Stomach (tissue), 8 donors: ENCODE measurements at regions not wholly inside any gene's neighbourhood (a gene's known extent, or its start where the extent isn't known, plus 50 kb on each side); places are given as distances from the start of the nearest gene placed in this dataset.

Experiments
- DNase-seq, 2 donors: peaks; one replicate each; pipeline versions ENCODE4 v3.0.0 to v3.0.0-alpha.2; 2013 to 2019
- H3K27ac ChIP-seq, 5 donors: fragments of 200-600 bp in 4 of 5; sonication (generic) in 4 of 5; one replicate each; pipeline ENCODE4 v1.5.1; 2013 to 2019; ENCODE audit warnings: mild to moderate bottlenecking in 1 of 5, moderate library complexity in 1 of 5
- H3K27me3 ChIP-seq, 3 donors: fragments of 200-600 bp; sonication (generic); one replicate each; pipeline ENCODE4 v1.5.1; 2017 to 2019; ENCODE audit warnings: mixed run types in 1 of 3
- H3K36me3 ChIP-seq, 4 donors: fragments of 200-600 bp; sonication (generic); 1 replicate in 3 of 4; 2 replicates in 1 of 4; pipeline ENCODE4 v1.5.1; 2016 to 2019
- H3K4me1 ChIP-seq, 4 donors: fragments of 200-600 bp; sonication (generic); one replicate each; pipeline ENCODE4 v1.5.1; 2016 to 2019
- H3K4me3 ChIP-seq, 4 donors: fragments of 200-600 bp; sonication (generic) in 3 of 4; one replicate each; pipeline ENCODE4 v1.5.1; 2016 to 2019; ENCODE audit warnings: mild to moderate bottlenecking in 1 of 4
- H3K9me3 ChIP-seq, 4 donors: fragments of 200-600 bp; sonication (generic); one replicate each; pipeline ENCODE4 v1.5.1; 2016 to 2019
- EP300 ChIP-seq: sonication (generic); formaldehyde crosslinking; IDR thresholded peaks from one replicate; pipeline ENCODE4 v1.6.1; 2017; ENCODE audit warnings: antibody characterized with exemption
- POLR2A ChIP-seq, 4 donors: fragments of 450-650 bp; IDR thresholded peaks; one replicate each; pipeline ENCODE4 v1.6.1; 2016; ENCODE audit warnings: antibody characterized with exemption in 4 of 4, control low read depth in 2 of 4, mild to moderate bottlenecking in 1 of 4, moderate library complexity in 1 of 4
- POLR2AphosphoS5 ChIP-seq, 3 donors: sonication (generic); formaldehyde crosslinking; IDR thresholded peaks; one replicate each; pipeline ENCODE4 v1.6.1; 2016; ENCODE audit warnings: antibody characterized with exemption in 3 of 3
- WGBS, 5 donors: extraction: QIAGEN DNeasy Blood & Tissue Kit in 3 of 5; methylation state at CpG; one replicate each; pipeline versions ENCODE4 v1.1.5 to v1.1.7; 2013 to 2018; 5-methylcytosine and 5-hydroxymethylcytosine counted together
- intact Hi-C: fragments of 100-400 bp; cut with DNase I; formaldehyde crosslinking; loops from one replicate; pipeline ENCODE4 v1.15.1; 2023; ENCODE audit warnings: low total_unique reads
- TF ChIP-seq, protein P1 (sequence below), 7 experiments: fragments of 450-650 bp in 4 of 7; fragments of 200-600 bp in 3 of 7; sonication (generic) in 3 of 7; IDR thresholded peaks; one replicate each; pipeline ENCODE4 v1.5.1; 2016 to 2019; ENCODE audit warnings: antibody characterized with exemption in 7 of 7, control low read depth in 2 of 7, mild to moderate bottlenecking in 1 of 7
- donor health status: healthy with polysubstance abuse.
- donor health status: Bipolar disorder and iron deficiency.
- donor health status: healthy.

DNA sequence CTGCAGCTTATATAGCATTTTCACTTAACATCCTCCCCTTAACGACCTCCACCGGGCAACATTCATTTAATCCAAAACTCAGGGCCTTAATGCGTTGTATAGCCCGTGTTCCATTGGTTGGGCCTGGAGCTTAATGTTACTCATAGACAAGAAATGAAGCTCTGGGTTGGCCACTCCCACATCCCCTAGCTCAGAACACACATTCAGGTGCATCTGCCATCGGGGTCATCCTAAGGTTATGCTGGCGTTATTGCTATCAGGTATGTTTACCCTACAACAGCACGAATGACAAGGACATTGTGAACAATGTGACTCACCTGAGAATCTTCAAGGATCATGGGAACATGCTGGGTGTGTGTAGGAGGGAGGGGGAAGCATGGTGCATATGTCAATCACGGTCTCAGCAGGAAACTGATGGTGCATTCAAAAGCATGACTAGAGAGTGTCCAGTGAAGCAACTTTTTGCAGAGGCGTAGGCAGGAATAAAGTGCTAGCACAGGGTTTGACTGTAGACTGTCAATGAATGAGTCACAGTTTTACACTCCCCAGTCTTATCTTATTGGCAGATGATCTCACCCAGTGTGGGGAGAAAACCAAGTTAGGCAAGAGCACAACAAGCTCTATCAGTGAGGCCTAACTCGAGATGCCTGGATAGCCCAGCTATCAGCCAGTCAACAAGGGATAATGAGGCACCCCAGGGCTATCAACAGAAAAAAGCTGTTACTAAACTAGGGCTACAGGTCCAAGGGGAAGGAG is 402.1 kb upstream of the MCTP2 start:
- peak in 1 of 2 donors; percentile 24 for DNase-seq
- no peaks in the 10 kb centered on the region for H3K36me3 ChIP-seq
- 65 to 79% (median 67%) methylated on average over 10 of the region's 10 CpGs for WGBS, 5 donors
- TF ChIP-seq, protein P1, sequence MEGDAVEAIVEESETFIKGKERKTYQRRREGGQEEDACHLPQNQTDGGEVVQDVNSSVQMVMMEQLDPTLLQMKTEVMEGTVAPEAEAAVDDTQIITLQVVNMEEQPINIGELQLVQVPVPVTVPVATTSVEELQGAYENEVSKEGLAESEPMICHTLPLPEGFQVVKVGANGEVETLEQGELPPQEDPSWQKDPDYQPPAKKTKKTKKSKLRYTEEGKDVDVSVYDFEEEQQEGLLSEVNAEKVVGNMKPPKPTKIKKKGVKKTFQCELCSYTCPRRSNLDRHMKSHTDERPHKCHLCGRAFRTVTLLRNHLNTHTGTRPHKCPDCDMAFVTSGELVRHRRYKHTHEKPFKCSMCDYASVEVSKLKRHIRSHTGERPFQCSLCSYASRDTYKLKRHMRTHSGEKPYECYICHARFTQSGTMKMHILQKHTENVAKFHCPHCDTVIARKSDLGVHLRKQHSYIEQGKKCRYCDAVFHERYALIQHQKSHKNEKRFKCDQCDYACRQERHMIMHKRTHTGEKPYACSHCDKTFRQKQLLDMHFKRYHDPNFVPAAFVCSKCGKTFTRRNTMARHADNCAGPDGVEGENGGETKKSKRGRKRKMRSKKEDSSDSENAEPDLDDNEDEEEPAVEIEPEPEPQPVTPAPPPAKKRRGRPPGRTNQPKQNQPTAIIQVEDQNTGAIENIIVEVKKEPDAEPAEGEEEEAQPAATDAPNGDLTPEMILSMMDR (IDR thresholded peaks at IDR 0.05) = no peak
- TF ChIP-seq POLR2A (IDR thresholded peaks at IDR 0.05) = no peak
- no peak for TF ChIP-seq POLR2AphosphoS5 (IDR thresholded peaks at IDR 0.05)
- intact Hi-C loops = no loop called here
- H3K4me3 ChIP-seq = no peak overlapping the region
- H3K9me3 ChIP-seq = no peaks in the 10 kb centered on the region
- H3K27ac ChIP-seq = no peak overlapping the region
- no peaks in the 10 kb centered on the region for H3K27me3 ChIP-seq
- no peaks in the 10 kb centered on the region for H3K4me1 ChIP-seq

DNA sequence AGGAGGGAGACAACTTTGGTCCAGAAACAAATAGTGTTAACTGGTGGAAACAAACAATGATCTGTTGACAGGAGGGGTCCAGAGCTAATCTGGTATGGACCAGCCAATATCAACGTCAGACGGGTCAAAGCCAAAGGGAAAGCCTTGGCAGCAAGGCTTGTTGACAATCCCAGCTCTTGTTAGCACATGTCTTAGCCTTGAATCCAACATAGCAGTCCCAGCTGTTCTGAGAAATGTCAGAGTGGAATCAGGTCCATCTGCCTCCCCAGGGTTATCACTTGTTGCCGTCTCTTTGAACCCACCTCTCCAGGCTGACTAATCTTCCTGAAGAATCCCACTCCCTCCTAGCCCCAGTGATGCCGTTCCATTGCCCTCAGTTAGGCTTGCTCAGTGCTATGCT is 404.6 kb upstream of the MCTP2 start:
- peak in 1 of 2 donors; percentile 49 for DNase-seq
- Histone ChIP-seq H3K9me3 (no peaks in the 10 kb centered on the region), H3K36me3 (no peaks in the 10 kb centered on the region), H3K4me1 (no peaks in the 10 kb centered on the region), H3K27me3 (no peaks in the 10 kb centered on the region), H3K4me3 (no peak overlapping the region), H3K27ac (no peak overlapping the region)
- 30 to 45% (median 40%) methylated on average over 4 of the region's 4 CpGs for WGBS, 5 donors
- TF ChIP-seq POLR2A (IDR thresholded peaks at IDR 0.05) (no peak), POLR2AphosphoS5 (IDR thresholded peaks at IDR 0.05) (no peak), EP300 (no peak)
- TF ChIP-seq, protein P1 (IDR thresholded peaks at IDR 0.05) = no peak
- intact Hi-C loops = no loop called here

DNA sequence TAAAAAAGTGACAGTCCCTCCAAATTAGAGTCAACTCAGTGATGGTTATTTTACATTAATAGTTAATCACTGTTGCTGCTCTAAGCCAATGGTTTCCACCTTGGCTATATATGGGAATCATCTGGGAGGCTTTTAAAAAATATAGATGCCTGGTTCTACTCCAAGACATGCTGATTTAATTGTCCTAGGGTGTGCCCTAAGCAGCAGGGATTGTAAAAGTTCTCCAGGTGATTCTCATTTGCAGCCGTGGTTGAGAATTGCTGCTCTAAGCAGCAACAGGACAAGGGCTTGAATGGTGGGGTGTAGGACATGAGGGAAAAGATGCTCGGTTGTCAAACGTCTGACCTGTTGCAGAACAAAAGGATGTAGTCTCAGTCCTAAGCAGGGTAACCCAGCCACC is 405.1 kb upstream of the MCTP2 start:
- no peak overlapping the region for H3K27ac ChIP-seq
- intact Hi-C loops = no loop called here
- TF ChIP-seq POLR2A (IDR thresholded peaks at IDR 0.05) (no peak), POLR2AphosphoS5 (IDR thresholded peaks at IDR 0.05) (no peak), EP300 (no peak)
- TF ChIP-seq, protein P1 (IDR thresholded peaks at IDR 0.05) = no peak

DNA sequence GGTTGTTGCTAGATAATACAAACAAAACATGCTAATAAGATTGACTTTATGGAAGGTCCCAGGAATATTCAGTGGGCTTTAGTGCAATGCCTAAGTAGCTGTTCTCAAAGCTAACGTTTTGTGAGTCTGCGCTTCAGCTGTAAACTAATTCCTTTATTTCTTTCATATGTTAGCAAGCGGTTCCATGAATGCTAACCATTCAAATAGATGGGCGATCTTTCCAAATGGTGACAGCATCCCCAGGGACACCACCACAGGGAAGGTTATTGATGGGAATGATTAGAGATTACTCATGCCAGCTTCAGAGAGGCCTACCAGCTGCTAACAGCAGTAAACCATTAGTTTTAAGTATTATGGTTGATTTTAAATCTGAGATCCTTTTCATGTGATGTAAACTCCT is 405.7 kb upstream of the MCTP2 start:
- Histone ChIP-seq H3K4me1 (no peaks in the 10 kb centered on the region), H3K27ac (no peak overlapping the region), H3K36me3 (no peaks in the 10 kb centered on the region), H3K27me3 (no peaks in the 10 kb centered on the region), H3K9me3 (no peaks in the 10 kb centered on the region), H3K4me3 (no peak overlapping the region)
- WGBS, 5 donors = 43 to 61% (median 49%) methylated on average over 4 of the region's 4 CpGs
- intact Hi-C loops = no loop called here
- no peak for TF ChIP-seq POLR2AphosphoS5 (IDR thresholded peaks at IDR 0.05)
- no peak for TF ChIP-seq POLR2A (IDR thresholded peaks at IDR 0.05)
- TF ChIP-seq, protein P1 (IDR thresholded peaks at IDR 0.05) = no peak
- TF ChIP-seq EP300 = no peak
- no peak for DNase-seq

More for the DNA sequence above, 405.1 kb upstream of the MCTP2 start:
- Histone ChIP-seq H3K36me3 (no peaks in the 10 kb centered on the region), H3K9me3 (no peaks in the 10 kb centered on the region), H3K4me1 (no peaks in the 10 kb centered on the region), H3K4me3 (no peak overlapping the region), H3K27me3 (no peaks in the 10 kb centered on the region)
- WGBS, 5 donors = 46 to 75% (median 63%) methylated on average over 3 of the region's 3 CpGs
- DNase-seq = no peak
